Cardiac septum (tissue), 1 donor: ENCODE measurements at regions not wholly inside any gene's neighbourhood (a gene's known extent, or its start where the extent isn't known, plus 50 kb on each side); places are given as distances from the start of the nearest gene placed in this dataset.
"Not testable (repeated sequence)": the region's sequence is repeated elsewhere in the genome, so short reads cannot be mapped to it uniquely, and the experiment has no call there.

Experiments used
- DNase-seq: peaks from one replicate; pipeline ENCODE4 v3.0.0-alpha.2; 2020; ENCODE audit warnings: low spot score
- intact Hi-C: fragments of 100-400 bp; cut with DNase I; formaldehyde crosslinking; loops from one replicate; pipeline ENCODE4 v1.14.0; 2022
- donor health status: DM: no; HTN: no; CAD: no.

- no peak for DNase-seq
These were observed 226.1 kb downstream of the SLCO4C1 start for GRCh38 chr5:102069974-102070373.

GRCh38 chr5:102068870-102069269 lies 227.2 kb downstream of the SLCO4C1 start:
- DNase-seq = no peak
- intact Hi-C loops = no loop called here

More at GRCh38 chr5:102069974-102070373, 226.1 kb downstream of the SLCO4C1 start:
- intact Hi-C loops = no loop called here

GRCh38 chr5:102049517-102049916 lies 246.6 kb downstream of the SLCO4C1 start:
- intact Hi-C loops = no loop called here
- DNase-seq = no peak

GRCh38 chr5:102048940-102049339 lies 247.1 kb downstream of the SLCO4C1 start:
- intact Hi-C loops = no loop called here
- no peak for DNase-seq

DNA sequence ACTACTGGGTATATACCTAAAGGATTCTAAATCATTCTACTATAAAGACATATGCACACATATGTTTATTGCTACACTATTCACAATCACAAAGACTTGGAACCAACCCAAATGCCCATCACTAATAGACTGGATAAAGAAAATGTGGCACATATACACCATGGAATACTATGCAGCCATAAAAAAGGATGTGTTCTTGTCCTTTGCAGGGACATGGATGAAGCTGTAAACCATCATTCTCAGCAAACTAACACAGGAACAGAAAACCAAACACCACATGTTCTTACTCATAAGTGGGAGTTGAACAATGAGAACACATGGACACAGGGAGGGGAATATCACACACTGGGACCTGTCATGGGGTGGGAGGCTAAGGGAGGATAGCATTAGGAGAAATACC lies 249.0 kb downstream of the SLCO4C1 start:
- intact Hi-C loops, DNase-seq: not testable (repeated sequence)

DNA sequence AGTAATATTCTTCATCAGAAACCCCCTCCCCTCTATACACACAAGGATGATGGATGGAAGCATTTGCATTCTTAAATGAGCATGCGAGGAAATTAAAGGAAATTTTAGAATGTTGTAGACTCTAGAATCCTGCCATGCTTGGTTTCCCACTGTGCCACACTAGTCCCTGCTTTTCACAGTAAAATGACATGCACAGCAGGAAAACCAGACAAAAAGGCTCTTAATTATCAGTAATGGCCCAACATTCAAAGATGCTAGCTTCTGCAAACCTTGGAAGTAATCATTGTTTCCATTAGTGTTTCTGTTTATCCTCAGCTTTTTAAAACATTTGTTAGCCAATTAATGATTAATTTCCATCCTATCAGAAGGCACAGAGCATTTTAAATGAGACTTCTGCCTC lies 255.8 kb downstream of the SLCO4C1 start:
- intact Hi-C loops = no loop called here
- DNase-seq = no peak

GRCh38 chr5:102036927-102037326 lies 259.2 kb downstream of the SLCO4C1 start:
- DNase-seq = no peak
- intact Hi-C loops = no loop called here

DNA sequence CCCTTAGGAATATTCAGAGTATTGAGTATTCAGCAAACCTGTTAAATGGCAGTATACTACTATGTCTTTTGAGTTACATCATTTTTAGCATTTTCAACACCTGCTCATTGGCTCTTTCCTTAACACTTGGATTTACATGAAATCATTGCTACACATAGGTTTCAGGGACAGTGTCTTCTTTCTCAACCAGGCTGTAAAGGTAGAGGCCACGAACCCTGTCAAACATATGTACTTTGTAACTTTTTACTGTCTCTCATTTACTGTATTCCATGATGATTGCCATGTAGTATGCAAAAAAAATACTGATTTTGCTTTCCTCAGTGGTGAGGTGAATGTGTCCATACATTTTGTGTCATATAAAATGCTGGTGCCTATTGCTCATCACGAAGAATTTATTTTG lies 264.4 kb downstream of the SLCO4C1 start:
- intact Hi-C loops = no loop called here
- no peak for DNase-seq

DNA sequence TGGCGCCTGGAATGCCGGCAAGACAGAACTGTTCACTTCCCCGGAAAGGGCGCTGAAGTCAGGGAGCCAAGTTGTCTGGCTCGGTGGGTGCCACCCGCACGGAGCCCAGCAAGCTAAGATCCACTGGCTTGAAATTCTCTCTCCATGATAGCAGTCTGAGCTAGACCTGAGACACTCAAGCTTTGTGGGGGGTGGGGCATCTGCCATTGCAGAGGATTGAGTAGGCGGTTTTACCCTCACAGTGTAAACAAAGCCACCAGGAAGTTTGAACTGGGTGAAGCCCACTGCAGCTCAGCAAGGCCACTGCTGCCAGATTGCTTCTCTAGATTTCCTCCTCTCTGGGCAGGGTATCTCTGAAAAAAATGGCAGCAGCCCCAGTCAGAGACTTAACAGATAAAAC lies 277.4 kb downstream of the SLCO4C1 start:
- no peak for DNase-seq

GRCh38 chr5:102018279-102018678 lies 277.8 kb downstream of the SLCO4C1 start:
- intact Hi-C loops = no loop called here
- DNase-seq = no peak

More for the DNA sequence above, 277.4 kb downstream of the SLCO4C1 start:
- intact Hi-C loops = no loop called here

DNA sequence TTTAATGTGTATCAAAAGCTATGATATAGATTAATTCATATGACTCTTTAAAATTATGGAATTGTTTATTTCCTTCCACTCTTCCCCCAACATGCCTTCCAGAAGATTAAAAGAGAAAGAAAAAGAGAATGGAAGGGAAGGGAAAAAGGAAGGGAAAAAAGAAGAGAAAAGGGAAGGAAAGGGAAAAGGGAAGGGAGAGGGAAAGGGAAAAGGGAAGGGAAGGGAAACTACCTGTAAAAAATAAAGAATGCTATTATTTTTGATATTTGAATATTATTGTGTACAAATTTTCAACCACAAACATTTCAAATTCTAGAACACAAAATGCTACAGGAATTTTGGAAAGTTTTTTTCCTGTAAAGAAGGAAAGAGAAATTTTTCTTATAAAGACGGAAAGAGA lies 281.7 kb downstream of the SLCO4C1 start:
- intact Hi-C loops = no loop called here
- no peak for DNase-seq

- DNase-seq = no peak
- intact Hi-C loops = no loop called here
These were observed 285.4 kb downstream of the SLCO4C1 start for GRCh38 chr5:102010644-102011043.

DNA sequence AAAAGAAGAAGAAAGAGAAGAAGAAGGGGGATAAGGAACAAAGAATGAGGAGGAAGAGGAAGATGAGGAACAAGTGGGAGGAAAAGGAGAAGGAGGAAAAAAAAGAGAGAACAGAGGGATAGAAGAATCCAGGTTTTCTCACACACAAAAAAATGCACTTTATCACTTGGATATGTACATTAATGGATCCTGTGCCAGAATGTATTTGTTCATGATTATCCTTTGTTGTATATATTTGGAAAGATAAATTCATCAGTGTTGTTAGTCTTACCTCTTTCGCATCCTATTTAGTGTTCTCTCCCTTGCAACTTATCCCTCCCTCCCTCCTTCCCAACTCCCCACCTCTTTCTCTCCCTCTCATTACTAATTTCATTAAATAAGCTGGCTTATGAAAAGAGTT lies 298.8 kb downstream of the SLCO4C1 start:
- intact Hi-C loops = no loop called here
- DNase-seq = no peak

GRCh38 chr5:101995585-101995984 lies 300.5 kb downstream of the SLCO4C1 start:
- intact Hi-C loops = no loop called here

DNA sequence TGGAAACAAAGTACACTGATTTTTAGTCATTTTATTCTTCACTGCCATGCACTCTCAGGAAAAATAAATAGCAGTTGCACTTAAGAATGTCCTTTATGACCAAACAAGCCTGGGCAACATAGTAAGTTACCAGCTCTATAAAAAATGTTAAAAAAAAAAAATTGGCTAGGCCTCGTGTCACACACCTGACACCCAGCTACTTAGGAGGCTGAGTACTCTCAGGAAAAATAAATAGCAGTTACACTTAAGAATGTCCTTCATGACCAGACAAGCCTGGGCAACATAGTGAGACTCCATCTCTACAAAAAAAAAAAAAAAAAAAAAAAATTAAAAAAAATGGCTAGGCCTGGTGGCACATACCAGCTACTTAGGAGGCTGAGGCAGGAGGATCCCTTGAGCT lies 304.6 kb downstream of the SLCO4C1 start:
- intact Hi-C loops = no loop called here
- DNase-seq = no peak

More at GRCh38 chr5:101995585-101995984, 300.5 kb downstream of the SLCO4C1 start:
- no peak for DNase-seq

DNA sequence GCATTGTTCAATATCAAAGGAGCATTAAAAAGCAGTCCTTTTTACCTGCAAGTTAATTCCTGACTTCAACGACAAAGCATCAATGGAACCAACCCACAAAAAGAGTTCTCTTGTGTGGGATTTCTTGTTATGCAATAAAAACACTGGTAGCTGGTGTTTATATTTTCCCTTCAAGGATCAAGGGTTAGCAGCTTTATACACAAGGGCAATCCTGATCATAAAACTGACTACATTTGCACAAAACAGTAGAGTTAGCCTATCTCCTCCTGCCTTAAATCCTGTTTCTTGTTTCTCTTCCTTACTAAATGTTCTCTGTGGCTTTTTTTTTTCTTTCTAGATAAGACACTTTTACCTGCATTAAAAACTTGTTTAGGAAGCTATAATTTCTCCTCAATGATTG lies 306.4 kb downstream of the SLCO4C1 start:
- intact Hi-C loops = no loop called here
- no peak for DNase-seq

GRCh38 chr5:101977729-101978345 lies 318.2 kb downstream of the SLCO4C1 start:
- intact Hi-C loops = no loop called here
- no peak for DNase-seq

- DNase-seq = no peak
- intact Hi-C loops = no loop called here
These were observed 319.2 kb downstream of the SLCO4C1 start for GRCh38 chr5:101976933-101977332.

GRCh38 chr5:101969742-101970141 lies 326.3 kb downstream of the SLCO4C1 start:
- DNase-seq = no peak
- intact Hi-C loops = no loop called here

DNA sequence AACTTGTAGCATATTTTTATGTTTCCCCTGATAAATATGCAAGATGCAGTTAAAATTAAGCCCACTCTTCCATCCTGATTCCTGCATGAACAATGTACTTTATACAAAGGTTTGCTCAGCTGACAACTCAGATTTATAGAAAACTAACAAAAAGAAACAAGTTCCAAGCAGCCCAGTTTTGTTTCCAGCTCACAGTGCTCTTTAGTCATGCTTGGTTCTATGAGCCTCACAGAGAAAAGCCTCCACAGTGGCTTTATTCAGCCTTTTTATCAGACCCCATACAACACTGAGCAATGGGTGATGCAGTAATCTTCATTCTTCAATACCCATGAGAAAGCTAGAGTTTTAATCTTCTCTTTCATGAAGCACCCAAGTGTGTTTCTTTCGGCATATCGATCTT lies 329.6 kb downstream of the SLCO4C1 start:
- intact Hi-C loops = no loop called here
- DNase-seq = no peak

- intact Hi-C loops = no loop called here
- DNase-seq = no peak
These were observed 340.2 kb downstream of the SLCO4C1 start for GRCh38 chr5:101955891-101956290.

- no peak for DNase-seq
- intact Hi-C loops = no loop called here
These were observed 346.1 kb downstream of the SLCO4C1 start for GRCh38 chr5:101950019-101950418.
